Aorta (tissue), 5 donors: ENCODE measurements at regions not wholly inside any gene's neighbourhood (a gene's known extent, or its start where the extent isn't known, plus 50 kb on each side); places are given as distances from the start of the nearest gene placed in this dataset.
A peak's percentile ranks its signal among the peaks of the same experiment; 100 is the strongest.

ENCODE experiments used
- ATAC-seq: fragments of 200-7000 bp; cut with Tn5 transposase; one replicate; pipeline ENCODE4 v1.9.1; 2022; ENCODE audit warnings: moderate library complexity; ENCODE audit not compliant: low FRiP score
- DNase-seq, 2 donors: peaks; one replicate each; pipeline ENCODE4 v3.0.0-alpha.2; 2020
- H3K27ac ChIP-seq, 2 donors: one replicate each; pipeline ENCODE4 v1.5.1; 2013; ENCODE audit warnings: low read length in 2 of 2, mild to moderate bottlenecking in 2 of 2, moderate library complexity in 2 of 2, control low read depth in 1 of 2, inconsistent platforms in 1 of 2, low read depth in 1 of 2
- H3K27me3 ChIP-seq, 2 donors: one replicate each; pipeline ENCODE4 v1.6.1; 2013; ENCODE audit warnings: control low read depth in 1 of 2, low read length in 1 of 2, mild to moderate bottlenecking in 1 of 2, moderate library complexity in 1 of 2; ENCODE audit not compliant: insufficient read depth in 2 of 2, control insufficient read depth in 1 of 2
- H3K36me3 ChIP-seq, 2 donors: one replicate each; pipeline ENCODE4 v1.6.1; 2013; ENCODE audit warnings: control low read depth in 1 of 2, low read length in 1 of 2, mild to moderate bottlenecking in 1 of 2; ENCODE audit not compliant: insufficient read depth in 2 of 2, control insufficient read depth in 1 of 2
- H3K4me1 ChIP-seq, 2 donors: one replicate each; pipeline ENCODE4 v1.6.1; 2013; ENCODE audit warnings: low read length in 2 of 2, control low read depth in 1 of 2, mild to moderate bottlenecking in 1 of 2, moderate library complexity in 1 of 2; ENCODE audit not compliant: insufficient read depth in 2 of 2, control insufficient read depth in 1 of 2
- H3K4me3 ChIP-seq, 2 donors: one replicate each; pipeline ENCODE4 v1.5.1; 2013; ENCODE audit warnings: low read length in 2 of 2, control low read depth in 1 of 2, mild to moderate bottlenecking in 1 of 2
- H3K9me3 ChIP-seq: one replicate; pipeline ENCODE4 v1.6.1; 2013; ENCODE audit warnings: mild to moderate bottlenecking, low read length; ENCODE audit not compliant: control insufficient read depth
- WGBS, 2 donors: extraction: QIAGEN DNeasy Blood & Tissue Kit; methylation state at CpG; one replicate each; pipeline ENCODE4 v1.1.7; 2013; 5-methylcytosine and 5-hydroxymethylcytosine counted together
- intact Hi-C, 2 donors: fragments of 100-400 bp; cut with DNase I; formaldehyde crosslinking; loops; one replicate each; pipeline versions ENCODE4 v1.14.2 to v1.15.0; 2022
- donor health status: healthy with polysubstance abuse.
- donor health status: Bipolar disorder and iron deficiency.
- donor health status: DM: no; HTN: no; CAD: no.
- donor health status: DM: no; HTN: no; CAD: no.
- donor health status: DM: yes; HTN: yes; CAD: no.

GRCh38 chr4:8742546-8742945 lies 129.1 kb downstream of the HMX1 start:
- WGBS, 2 donors, result 57 to 64% methylated on average over 2 of the region's 2 CpGs
- ATAC-seq (no peak), DNase-seq (no peak)
- Histone ChIP-seq H3K4me1 (no peaks in the 10 kb centered on the region), H3K4me3 (no peak overlapping the region), H3K36me3 (no peaks in the 10 kb centered on the region), H3K27ac (no peak overlapping the region), H3K27me3 (no peaks in the 10 kb centered on the region), H3K9me3 (no peaks in the 10 kb centered on the region)
- intact Hi-C loops, result no loop called here

- Histone ChIP-seq H3K27ac (no peak overlapping the region), H3K9me3 (no peaks in the 10 kb centered on the region), H3K27me3 (no peaks in the 10 kb centered on the region), H3K4me1 (no peaks in the 10 kb centered on the region), H3K36me3 (no peaks in the 10 kb centered on the region), H3K4me3 (no peak overlapping the region)
- intact Hi-C loops, result no loop called here
- ATAC-seq (no peak), DNase-seq (peak; percentile 23 to 54)
- WGBS, 2 donors, result 73 to 83% methylated on average over 12 of the region's 12 CpGs
Observed at GRCh38 chr4:8741513-8742226, 130.0 kb downstream of the HMX1 start.

GRCh38 chr4:8740666-8741395 lies 130.8 kb downstream of the HMX1 start:
- DNase-seq (peak in 1 of 2 donors; percentile 57), ATAC-seq (no peak)
- Histone ChIP-seq H3K9me3 (no peaks in the 10 kb centered on the region), H3K4me1 (no peaks in the 10 kb centered on the region), H3K4me3 (no peak overlapping the region), H3K27me3 (no peaks in the 10 kb centered on the region), H3K27ac (no peak overlapping the region), H3K36me3 (no peaks in the 10 kb centered on the region)
- intact Hi-C loops, result no loop called here
- 54 to 65% methylated on average over 18 to 22 of the region's 22 CpGs for WGBS, 2 donors

GRCh38 chr4:8739820-8740665 lies 131.6 kb downstream of the HMX1 start:
- no peak overlapping the region for H3K27ac ChIP-seq
- no peak overlapping the region for H3K4me3 ChIP-seq
- intact Hi-C loops, result no loop called here
- ATAC-seq (no peak), DNase-seq (no peak)
- no peaks in the 10 kb centered on the region for H3K4me1 ChIP-seq
- H3K36me3 ChIP-seq, result no peaks in the 10 kb centered on the region
- no peaks in the 10 kb centered on the region for H3K27me3 ChIP-seq
- 59 to 63% methylated on average over 23 of the region's 23 CpGs for WGBS, 2 donors
- H3K9me3 ChIP-seq, result no peaks in the 10 kb centered on the region

- H3K4me3 ChIP-seq, result no peak overlapping the region
- DNase-seq, result no peak
- H3K9me3 ChIP-seq, result no peaks in the 10 kb centered on the region
- H3K27me3 ChIP-seq, result no peaks in the 10 kb centered on the region
- no peak overlapping the region for H3K27ac ChIP-seq
- H3K36me3 ChIP-seq, result no peaks in the 10 kb centered on the region
- intact Hi-C loops, result no loop called here
- H3K4me1 ChIP-seq, result no peaks in the 10 kb centered on the region
- ATAC-seq, result no peak
- 81 to 84% methylated on average over 11 of the region's 11 CpGs for WGBS, 2 donors
Observed at GRCh38 chr4:8739317-8739716, 132.3 kb downstream of the HMX1 start.

GRCh38 chr4:8738471-8738931 lies 133.1 kb downstream of the HMX1 start:
- intact Hi-C loops, result no loop called here

GRCh38 chr4:8737601-8738279 lies 133.9 kb downstream of the HMX1 start:
- intact Hi-C loops, result no loop called here

More at GRCh38 chr4:8738471-8738931, 133.1 kb downstream of the HMX1 start:
- Histone ChIP-seq H3K9me3 (no peaks in the 10 kb centered on the region), H3K36me3 (no peaks in the 10 kb centered on the region), H3K27me3 (no peaks in the 10 kb centered on the region), H3K4me1 (no peaks in the 10 kb centered on the region), H3K27ac (no peak overlapping the region), H3K4me3 (no peak overlapping the region)
- no peak for ATAC-seq
- no peak for DNase-seq
- 81 to 90% methylated on average over 15 of the region's 15 CpGs for WGBS, 2 donors

GRCh38 chr4:8737075-8737474 lies 134.6 kb downstream of the HMX1 start:
- H3K27me3 ChIP-seq, result no peaks in the 10 kb centered on the region
- no peak for ATAC-seq
- H3K4me1 ChIP-seq, result no peaks in the 10 kb centered on the region
- whole genome bisulfite sequencing, 2 donors, result 87 to 92% methylated on average over 11 of the region's 11 CpGs
- DNase-seq, result no peak
- H3K27ac ChIP-seq, result no peak overlapping the region
- H3K9me3 ChIP-seq, result no peaks in the 10 kb centered on the region
- no peak overlapping the region for H3K4me3 ChIP-seq
- no peaks in the 10 kb centered on the region for H3K36me3 ChIP-seq
- intact Hi-C loops, result no loop called here

More at GRCh38 chr4:8737601-8738279, 133.9 kb downstream of the HMX1 start:
- H3K4me3 ChIP-seq, result no peak overlapping the region
- DNase-seq (no peak), ATAC-seq (no peak)
- WGBS, 2 donors, result 85 to 86% methylated on average over 23 of the region's 23 CpGs
- no peak overlapping the region for H3K27ac ChIP-seq
- no peaks in the 10 kb centered on the region for H3K4me1 ChIP-seq
- H3K9me3 ChIP-seq, result no peaks in the 10 kb centered on the region
- H3K36me3 ChIP-seq, result no peaks in the 10 kb centered on the region
- no peaks in the 10 kb centered on the region for H3K27me3 ChIP-seq
